Progenitor cell of endocrine pancreas (in vitro differentiated cells): ENCODE measurements at regions not wholly inside any gene's neighbourhood (a gene's known extent, or its start where the extent isn't known, plus 50 kb on each side); places are given as distances from the start of the nearest gene placed in this dataset.

Experiments
- DNase-seq: peaks from one replicate; pipeline ENCODE4 v3.0.0; 2021; ENCODE audit warnings: low spot score; ENCODE audit not compliant: unreplicated experiment
- H3K27ac Mint-ChIP-seq: 2 replicates; pipeline ENCODE4 v1.8.0; 2021; ENCODE audit warnings: mild to moderate bottlenecking, moderate library complexity, mixed read lengths
- H3K27me3 Mint-ChIP-seq: 2 replicates; pipeline ENCODE4 v1.8.0; 2021; ENCODE audit warnings: mixed read lengths
- H3K36me3 Mint-ChIP-seq: 2 replicates; pipeline ENCODE4 v1.8.0; 2022; ENCODE audit warnings: mixed read lengths; ENCODE audit not compliant: insufficient read depth
- H3K4me1 Mint-ChIP-seq: 2 replicates; pipeline ENCODE4 v1.8.0; 2021; ENCODE audit warnings: low read depth, mixed read lengths
- H3K4me3 Mint-ChIP-seq: 2 replicates; pipeline ENCODE4 v1.8.0; 2021; ENCODE audit warnings: low read depth, mild to moderate bottlenecking, moderate library complexity, mixed read lengths
- H3K9me3 Mint-ChIP-seq: 2 replicates; pipeline ENCODE4 v1.8.0; 2021; ENCODE audit warnings: low read depth, mixed read lengths
- TF ChIP-seq, protein P1 (sequence below): fragments of 200-600 bp; sonication (generic); IDR thresholded peaks from one replicate; pipeline ENCODE4 v1.5.0; 2021; ENCODE audit warnings: antibody characterized with exemption, mild to moderate bottlenecking; ENCODE audit not compliant: unreplicated experiment

DNA sequence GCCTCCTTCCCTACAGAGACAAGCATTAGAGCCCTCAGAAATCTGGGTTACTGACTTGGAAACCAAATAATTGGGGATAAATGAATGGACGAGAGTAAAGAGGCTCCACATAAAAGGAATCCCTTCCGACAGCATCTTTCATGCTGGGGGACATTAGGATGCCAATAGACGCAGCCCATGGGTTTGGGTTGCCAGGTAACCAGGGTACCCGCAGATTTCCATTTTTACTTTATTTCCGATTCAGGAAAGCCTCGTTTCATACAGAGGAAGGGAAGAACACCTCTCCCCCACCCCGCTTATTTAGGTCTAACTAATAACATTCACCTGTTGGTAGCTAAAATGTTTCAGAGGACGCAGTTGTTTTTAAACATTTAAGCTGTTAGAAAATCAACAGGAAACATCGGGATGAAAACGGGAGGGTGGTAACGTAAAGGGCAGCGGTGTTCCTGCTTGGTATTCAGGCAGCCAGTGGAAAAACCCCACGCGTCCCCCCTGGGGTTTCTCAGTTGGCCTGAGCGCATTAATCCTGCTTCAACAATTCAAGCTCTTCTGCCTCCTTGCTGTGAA is 179.5 kb downstream of the YTHDC2 start:
- H3K27me3 Mint-ChIP-seq = peaks cover 34% of the 10 kb centered on the region
- H3K27ac Mint-ChIP-seq = no peak overlapping the region
- TF ChIP-seq, protein P1, sequence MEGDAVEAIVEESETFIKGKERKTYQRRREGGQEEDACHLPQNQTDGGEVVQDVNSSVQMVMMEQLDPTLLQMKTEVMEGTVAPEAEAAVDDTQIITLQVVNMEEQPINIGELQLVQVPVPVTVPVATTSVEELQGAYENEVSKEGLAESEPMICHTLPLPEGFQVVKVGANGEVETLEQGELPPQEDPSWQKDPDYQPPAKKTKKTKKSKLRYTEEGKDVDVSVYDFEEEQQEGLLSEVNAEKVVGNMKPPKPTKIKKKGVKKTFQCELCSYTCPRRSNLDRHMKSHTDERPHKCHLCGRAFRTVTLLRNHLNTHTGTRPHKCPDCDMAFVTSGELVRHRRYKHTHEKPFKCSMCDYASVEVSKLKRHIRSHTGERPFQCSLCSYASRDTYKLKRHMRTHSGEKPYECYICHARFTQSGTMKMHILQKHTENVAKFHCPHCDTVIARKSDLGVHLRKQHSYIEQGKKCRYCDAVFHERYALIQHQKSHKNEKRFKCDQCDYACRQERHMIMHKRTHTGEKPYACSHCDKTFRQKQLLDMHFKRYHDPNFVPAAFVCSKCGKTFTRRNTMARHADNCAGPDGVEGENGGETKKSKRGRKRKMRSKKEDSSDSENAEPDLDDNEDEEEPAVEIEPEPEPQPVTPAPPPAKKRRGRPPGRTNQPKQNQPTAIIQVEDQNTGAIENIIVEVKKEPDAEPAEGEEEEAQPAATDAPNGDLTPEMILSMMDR = no peak
- H3K9me3 Mint-ChIP-seq = no peaks in the 10 kb centered on the region
- H3K36me3 Mint-ChIP-seq = no peaks in the 10 kb centered on the region
- H3K4me1 Mint-ChIP-seq = peaks cover 7% of the 10 kb centered on the region
- no peak overlapping the region for H3K4me3 Mint-ChIP-seq
- DNase-seq = no peak

DNA sequence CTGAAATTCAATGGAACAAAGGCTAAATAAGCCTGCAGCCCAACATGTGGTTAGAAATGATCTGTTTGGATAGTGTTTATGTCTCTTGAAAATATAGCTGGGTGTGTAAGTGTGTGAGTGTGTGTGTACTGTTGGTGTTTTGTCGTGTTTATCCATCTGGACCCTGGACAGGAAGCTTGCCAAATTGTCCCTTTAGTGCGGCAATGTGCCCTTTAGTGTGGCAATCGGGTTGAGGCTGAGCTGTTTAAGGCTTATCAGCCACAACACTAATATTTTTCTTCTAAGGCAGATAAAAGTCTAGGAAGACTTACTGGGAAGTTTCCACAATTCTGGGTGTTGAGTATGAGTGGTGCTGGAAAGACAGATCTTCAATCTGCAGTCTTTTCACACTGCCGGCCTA is 180.2 kb downstream of the YTHDC2 start:
- Mint-ChIP-seq H3K36me3 (no peaks in the 10 kb centered on the region), H3K4me3 (no peak overlapping the region), H3K9me3 (no peaks in the 10 kb centered on the region), H3K4me1 (peaks cover 7% of the 10 kb centered on the region), H3K27ac (no peak overlapping the region), H3K27me3 (peaks cover 34% of the 10 kb centered on the region)
- TF ChIP-seq, protein P1 = no peak
- DNase-seq = no peak

DNA sequence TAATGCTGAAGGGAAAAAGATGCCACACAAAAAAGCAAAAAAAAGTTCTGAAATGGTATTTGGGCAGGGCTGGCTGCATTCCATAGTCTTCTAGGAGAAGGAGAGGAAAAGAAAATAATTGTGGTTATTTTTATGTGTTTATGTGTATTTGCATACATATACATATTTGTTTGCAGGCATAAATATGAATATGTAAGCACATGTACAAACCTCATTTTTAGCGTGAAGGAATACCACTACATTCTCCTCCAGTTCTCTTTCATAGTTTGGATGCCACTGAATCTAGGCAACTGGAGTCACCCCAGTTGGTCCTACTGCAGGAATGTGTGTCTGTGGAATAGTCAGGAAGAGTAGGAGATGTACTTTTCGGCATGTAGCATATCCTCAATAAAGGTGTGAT is 181.1 kb downstream of the YTHDC2 start:
- no peak for DNase-seq
- Mint-ChIP-seq H3K9me3 (no peaks in the 10 kb centered on the region), H3K27ac (no peak overlapping the region), H3K4me3 (no peak overlapping the region), H3K36me3 (no peaks in the 10 kb centered on the region), H3K4me1 (peaks cover 7% of the 10 kb centered on the region), H3K27me3 (peaks cover 34% of the 10 kb centered on the region)
- TF ChIP-seq, protein P1 = no peak

DNA sequence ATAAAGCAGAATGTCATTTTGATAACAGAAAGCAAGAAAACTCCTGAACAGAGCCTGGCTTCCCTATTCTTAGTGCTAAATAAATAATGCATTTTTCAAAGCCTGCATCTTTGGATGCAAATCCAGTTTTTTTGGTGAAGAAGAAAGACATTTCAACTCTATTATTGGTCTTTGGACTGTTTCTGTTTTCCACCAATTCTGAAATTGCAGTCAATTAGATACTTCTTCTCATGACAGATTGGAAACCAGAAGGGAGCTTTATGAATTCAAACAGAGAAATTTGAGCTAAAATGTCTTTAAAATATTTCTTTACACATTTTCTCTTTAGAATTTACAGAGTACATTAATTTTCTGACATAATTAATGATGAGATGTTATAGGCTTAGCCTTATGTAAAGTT is 189.8 kb downstream of the YTHDC2 start:
- Mint-ChIP-seq H3K4me3 (no peak overlapping the region), H3K27me3 (no peaks in the 10 kb centered on the region), H3K9me3 (peaks cover 15% of the 10 kb centered on the region), H3K36me3 (no peaks in the 10 kb centered on the region), H3K4me1 (no peaks in the 10 kb centered on the region), H3K27ac (no peak overlapping the region)
- DNase-seq = no peak
- TF ChIP-seq, protein P1 = no peak

DNA sequence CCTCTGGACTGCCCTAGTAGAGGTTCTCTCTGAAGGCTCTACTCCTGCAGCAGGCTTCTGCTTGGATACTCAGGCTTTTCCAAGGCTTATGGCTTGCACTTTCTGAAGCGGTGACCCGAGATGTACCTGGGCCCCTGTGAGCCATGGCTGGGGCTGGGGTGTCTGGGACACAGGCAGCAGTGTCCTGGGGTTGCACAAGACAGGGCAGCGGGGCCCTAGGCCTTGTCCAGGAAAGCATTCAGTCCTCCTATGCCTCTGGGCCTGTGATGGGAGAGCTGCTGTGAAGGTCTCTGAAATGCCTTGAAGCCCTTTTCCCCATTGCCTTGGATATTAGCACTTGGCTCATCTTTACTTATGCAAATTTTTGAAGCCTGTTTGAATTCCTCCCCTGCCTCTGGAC is 192.2 kb downstream of the YTHDC2 start:
- no peak overlapping the region for H3K4me3 Mint-ChIP-seq
- DNase-seq = no peak
- H3K36me3 Mint-ChIP-seq = no peaks in the 10 kb centered on the region
- H3K4me1 Mint-ChIP-seq = no peaks in the 10 kb centered on the region
- H3K9me3 Mint-ChIP-seq = peaks cover 15% of the 10 kb centered on the region
- H3K27ac Mint-ChIP-seq = no peak overlapping the region
- TF ChIP-seq, protein P1 = no peak
- peaks cover 3% of the 10 kb centered on the region for H3K27me3 Mint-ChIP-seq
